NCI-H1930 (cell line): ENCODE measurements at regions not wholly inside any gene's neighbourhood (a gene's known extent, or its start where the extent isn't known, plus 50 kb on each side); places are given as distances from the start of the nearest gene placed in this dataset.
"Not testable (repeated sequence)": the region's sequence is repeated elsewhere in the genome, so short reads cannot be mapped to it uniquely, and the experiment has no call there.

ENCODE experiments used
- DNase-seq, 2 experiments: peaks; one replicate each; lab custom pipeline; 2025; lab: John Stamatoyannopoulos, UW

GRCh38 chr5:28402590-28403301 lies 1364.4 kb upstream of the CDH9 start:
- DNase-seq, result no peak

DNA sequence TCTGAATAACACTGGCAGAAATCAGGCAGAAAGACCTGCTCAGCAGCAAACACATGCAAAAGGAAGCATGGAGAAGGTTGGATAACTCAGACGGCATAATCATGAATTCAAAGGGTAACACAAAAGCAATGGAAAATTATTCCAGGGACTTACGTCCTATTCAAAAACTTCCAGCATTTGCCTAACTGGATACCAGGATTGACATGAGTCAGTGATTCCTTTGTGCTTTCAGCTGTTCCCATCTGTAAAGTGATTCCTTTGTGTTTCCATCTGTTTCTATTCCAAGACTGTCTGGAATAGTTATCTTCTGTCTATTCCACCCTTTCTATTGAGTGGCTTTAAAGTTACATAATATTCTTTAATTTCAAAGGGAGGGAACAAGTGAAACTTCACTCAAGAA lies 1361.7 kb upstream of the CDH9 start:
- DNase-seq, result no peak

DNA sequence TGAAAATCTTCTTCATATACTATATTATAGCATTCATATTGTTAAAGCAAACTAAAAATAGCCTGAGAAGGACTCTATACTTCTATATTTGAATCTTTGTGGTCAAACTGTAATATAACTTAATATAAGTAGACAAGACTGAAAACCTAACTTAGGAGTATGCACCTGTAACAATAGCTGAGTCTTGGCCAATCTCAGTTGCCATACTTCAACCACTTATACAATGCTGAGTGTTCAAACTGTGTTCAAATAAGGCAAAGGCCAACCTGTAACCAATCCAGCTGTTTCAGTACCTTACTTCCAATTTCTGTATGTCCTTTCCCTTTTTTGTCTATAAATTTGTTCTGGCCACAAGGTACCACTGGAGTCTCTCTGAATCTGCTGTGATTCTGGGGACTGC lies 1360.8 kb upstream of the CDH9 start:
- no peak for DNase-seq

DNA sequence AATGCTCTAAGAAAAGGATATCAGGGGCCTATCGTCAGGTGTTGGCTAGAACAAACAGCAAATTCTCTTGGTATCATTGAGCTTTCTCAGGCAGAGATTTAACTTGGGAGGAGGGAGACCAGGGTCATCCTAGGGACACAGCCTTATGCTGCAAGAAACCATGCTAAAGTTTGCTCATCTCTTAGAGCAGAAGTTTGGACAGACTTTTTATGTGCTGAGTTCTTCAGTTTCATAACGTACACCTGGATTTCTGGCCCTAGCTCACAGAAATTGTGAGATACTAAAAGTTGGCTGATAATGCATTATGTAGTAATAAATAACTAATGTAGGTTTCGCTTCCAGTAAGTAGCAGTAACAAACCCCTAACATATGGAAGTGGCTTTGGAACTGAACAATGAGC lies 1359.8 kb upstream of the CDH9 start:
- DNase-seq, result no peak

GRCh38 chr5:28397502-28397941 lies 1359.1 kb upstream of the CDH9 start:
- no peak for DNase-seq

DNA sequence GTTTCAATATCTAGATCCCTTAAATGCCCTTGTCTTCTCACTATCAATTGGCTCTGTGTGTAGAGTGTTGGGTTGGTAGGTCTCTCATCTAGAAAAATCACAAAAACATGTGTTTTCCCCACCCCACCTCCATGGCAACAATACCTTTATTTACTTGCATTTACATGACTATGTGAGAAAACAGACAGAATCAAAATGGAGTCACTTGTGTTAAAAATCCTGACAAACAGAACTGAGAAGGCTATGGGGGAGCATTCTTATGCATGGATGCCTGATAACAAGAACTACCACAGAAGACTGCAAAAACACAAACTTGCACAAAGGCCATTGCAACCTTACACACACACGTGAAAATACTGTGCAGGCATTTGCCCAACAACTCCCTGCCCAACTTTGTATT lies 1352.9 kb upstream of the CDH9 start:
- DNase-seq, result no peak

DNA sequence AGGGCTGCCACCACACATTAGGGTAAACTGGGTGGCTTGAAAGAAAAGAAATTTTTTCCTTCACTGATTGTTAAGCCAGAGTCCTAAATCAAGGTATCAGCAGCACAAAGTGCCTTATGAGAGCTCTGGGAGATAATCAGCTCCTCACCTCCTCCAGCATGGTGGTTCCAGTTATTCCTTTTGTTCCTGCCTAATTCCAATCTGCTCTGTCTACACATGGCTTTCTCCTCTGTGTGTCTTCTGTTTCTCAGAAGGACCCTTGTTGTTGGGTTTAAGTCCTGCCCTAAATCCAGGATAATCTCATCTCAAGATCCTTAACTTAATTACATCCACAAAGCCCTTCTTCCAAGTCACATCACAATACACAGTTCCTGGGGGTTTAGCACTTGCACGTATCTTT lies 1352.0 kb upstream of the CDH9 start:
- DNase-seq, result no peak

GRCh38 chr5:28389727-28390126 lies 1351.3 kb upstream of the CDH9 start:
- not testable (repeated sequence) for DNase-seq

- DNase-seq, result no peak
These were observed 1350.0 kb upstream of the CDH9 start for GRCh38 chr5:28388428-28388827.

DNA sequence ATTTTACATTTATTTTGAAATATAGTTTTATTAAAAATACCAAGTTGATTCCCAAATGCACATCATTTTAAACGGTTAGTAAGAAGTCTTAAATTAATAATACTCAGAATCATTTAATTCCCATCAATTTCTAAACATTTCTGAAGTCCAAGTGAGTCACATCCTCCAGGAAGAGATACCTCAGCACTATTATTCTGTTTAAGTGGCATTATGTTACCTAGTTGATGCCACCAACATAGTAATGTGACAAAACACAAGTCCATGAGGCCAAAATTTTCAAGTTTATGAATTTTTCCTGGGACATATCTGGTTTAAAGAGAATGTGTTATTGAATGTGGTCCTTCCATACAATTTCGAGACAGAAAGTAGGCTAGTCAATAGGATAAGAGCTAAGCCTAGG lies 1348.3 kb upstream of the CDH9 start:
- no peak for DNase-seq

GRCh38 chr5:28380167-28380566 lies 1341.8 kb upstream of the CDH9 start:
- DNase-seq, result no peak

GRCh38 chr5:28374492-28374967 lies 1336.1 kb upstream of the CDH9 start:
- no peak for DNase-seq

- DNase-seq, result no peak
These were observed 1332.5 kb upstream of the CDH9 start for GRCh38 chr5:28370896-28371295.

- no peak for DNase-seq
These were observed 1331.0 kb upstream of the CDH9 start for GRCh38 chr5:28369418-28369817.

DNA sequence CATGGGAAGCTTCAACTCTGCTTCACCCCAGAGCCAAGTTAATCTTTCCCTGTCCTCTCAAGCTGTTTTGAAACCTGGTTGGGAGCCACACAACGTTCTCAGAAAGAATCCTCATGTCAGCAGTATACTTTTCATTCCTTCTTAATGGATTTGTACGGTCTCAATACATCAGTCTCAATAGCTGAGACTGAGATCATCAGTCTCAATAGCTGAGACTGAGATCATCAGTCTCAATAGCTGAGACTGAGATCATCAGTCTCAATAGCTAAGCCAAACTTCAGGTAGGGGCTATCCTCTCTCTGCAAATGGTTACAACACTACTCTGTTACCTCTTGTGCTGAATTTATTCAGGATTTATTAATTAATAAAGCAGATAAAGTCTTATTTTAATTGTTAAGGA lies 1317.4 kb upstream of the CDH9 start:
- no peak for DNase-seq

GRCh38 chr5:28346696-28347095 lies 1308.3 kb upstream of the CDH9 start:
- DNase-seq, result no peak

- DNase-seq, result no peak
These were observed 1306.5 kb upstream of the CDH9 start for GRCh38 chr5:28344836-28345433.

- no peak for DNase-seq
These were observed 1290.8 kb upstream of the CDH9 start for GRCh38 chr5:28329176-28329575.

GRCh38 chr5:28328681-28329080 lies 1290.3 kb upstream of the CDH9 start:
- DNase-seq, result no peak

GRCh38 chr5:28324174-28324573 lies 1285.8 kb upstream of the CDH9 start:
- no peak for DNase-seq

GRCh38 chr5:28313953-28314352 lies 1275.6 kb upstream of the CDH9 start:
- DNase-seq, result no peak

DNA sequence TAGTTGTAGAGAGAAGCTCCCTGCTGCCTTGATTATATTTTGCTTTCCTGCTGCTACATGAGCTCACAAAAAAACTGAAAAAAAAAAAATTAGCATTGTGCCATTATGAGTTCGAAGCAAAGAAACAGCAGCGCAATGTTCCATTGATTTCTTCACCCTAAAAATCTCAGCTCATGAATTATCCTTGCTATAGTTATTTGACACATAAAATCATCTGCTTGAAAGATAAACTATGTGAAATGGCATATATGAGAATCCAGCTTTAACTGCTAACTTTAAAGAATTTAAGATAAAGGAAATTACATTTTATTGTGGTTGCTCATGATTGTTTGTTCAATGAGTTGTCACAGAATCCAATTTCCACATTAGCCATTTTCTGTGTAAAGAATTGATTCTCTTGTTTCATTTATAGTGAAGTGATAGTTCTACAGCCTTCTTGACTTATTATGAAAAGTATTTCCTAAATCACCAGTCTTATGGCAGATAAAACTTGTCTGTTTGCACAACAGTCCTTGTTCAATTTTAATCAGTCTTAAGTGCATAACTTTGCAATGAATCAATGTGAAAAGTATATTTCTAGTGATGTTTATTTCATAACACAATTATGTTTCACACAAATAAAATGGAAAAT lies 1275.0 kb upstream of the CDH9 start:
- no peak for DNase-seq

- DNase-seq, result no peak
These were observed 1272.3 kb upstream of the CDH9 start for GRCh38 chr5:28310696-28311095.
